Panc1 (cell line): ENCODE measurements at regions not wholly inside any gene's neighbourhood (a gene's known extent, or its start where the extent isn't known, plus 50 kb on each side); places are given as distances from the start of the nearest gene placed in this dataset.

Experiments
- CTCF ChIP-seq: fragments of 450-650 bp; IDR thresholded peaks from 2 replicates; pipeline ENCODE4 v1.5.1; 2017; ENCODE audit warnings: mild to moderate bottlenecking
- POLR2AphosphoS5 ChIP-seq: IDR thresholded peaks from 2 replicates; pipeline ENCODE4 v1.6.1; 2012; ENCODE audit warnings: mild to moderate bottlenecking, low read depth, low read length, moderate library complexity
- REST ChIP-seq, 2 experiments: IDR thresholded peaks; 2 replicates each; pipeline ENCODE4 v1.6.1; 2011 to 2012; ENCODE audit warnings: low read depth in 2 of 2, control low read depth in 1 of 2, low read length in 1 of 2, mild to moderate bottlenecking in 1 of 2, moderate library complexity in 1 of 2; ENCODE audit not compliant: insufficient read depth in 1 of 2

GRCh38 chr1:110780600-110781484 lies 92.1 kb upstream of the CD53 start:
- peak; percentile 78 for TF ChIP-seq CTCF
- no peak for TF ChIP-seq POLR2AphosphoS5
- no peak for TF ChIP-seq REST (IDR thresholded peaks at IDR 0.05; ENCODE audit: insufficient read depth in 1 of 2, low read depth in 2 of 2, low read length in 1 of 2)
